ENCODE measurements at regions not wholly inside any gene's neighbourhood (a gene's known extent, or its start where the extent isn't known, plus 50 kb on each side); places are given as distances from the start of the nearest gene placed in this dataset.

- Histone ChIP-seq H3K4me1 (ENCODE audit: insufficient read depth, low read length) (no peaks in the 10 kb centered on the region), H3K27me3 (ENCODE audit: insufficient read depth, low read length) (no peaks in the 10 kb centered on the region), H3K4me3 (ENCODE audit: low read length) (no peak overlapping the region), H3K27ac (ENCODE audit: low read depth, low read length) (no peak overlapping the region), H3K9ac (ENCODE audit: low read depth, low read length) (no peak overlapping the region), H3K36me3 (ENCODE audit: insufficient read depth, low read length) (no peaks in the 10 kb centered on the region), H3K9me3 (ENCODE audit: insufficient read depth, low read depth, low read length) (no peaks in the 10 kb centered on the region)
- 100% methylated on average over 1 of the region's 1 CpG for WGBS
Observed at GRCh38 chr1:221316491-221317056, 425.3 kb downstream of the DUSP10 start.

DNA sequence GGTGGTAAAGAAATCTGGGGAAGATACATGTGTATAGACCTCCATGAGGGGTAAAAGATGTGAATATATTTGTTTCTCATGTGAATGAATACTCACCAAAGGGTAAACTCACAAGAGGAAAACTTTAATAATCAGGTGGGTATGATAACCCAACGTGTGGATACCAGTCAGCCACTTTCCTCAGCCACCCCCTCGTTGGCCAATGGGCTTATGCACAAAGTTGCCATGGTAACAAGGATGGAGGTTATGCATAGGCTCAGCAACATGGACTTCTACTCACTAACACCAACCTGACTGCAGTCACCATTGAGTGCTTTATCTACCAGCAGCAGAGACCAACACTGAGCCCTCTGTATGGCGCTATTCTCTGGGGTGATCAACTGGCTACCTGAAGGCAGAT lies 424.4 kb downstream of the DUSP10 start:
- no peaks in the 10 kb centered on the region for H3K27me3 ChIP-seq (ENCODE audit: insufficient read depth, low read length)
- H3K36me3 ChIP-seq (ENCODE audit: insufficient read depth, low read length), result no peaks in the 10 kb centered on the region
- H3K9me3 ChIP-seq (ENCODE audit: insufficient read depth, low read depth, low read length), result no peaks in the 10 kb centered on the region
- no peaks in the 10 kb centered on the region for H3K4me1 ChIP-seq (ENCODE audit: insufficient read depth, low read length)
- H3K9ac ChIP-seq (ENCODE audit: low read depth, low read length), result no peak overlapping the region
- H3K27ac ChIP-seq (ENCODE audit: low read depth, low read length), result no peak overlapping the region
- no peak overlapping the region for H3K4me3 ChIP-seq (ENCODE audit: low read length)
- 94% methylated on average over 3 of the region's 3 CpGs for WGBS

DNA sequence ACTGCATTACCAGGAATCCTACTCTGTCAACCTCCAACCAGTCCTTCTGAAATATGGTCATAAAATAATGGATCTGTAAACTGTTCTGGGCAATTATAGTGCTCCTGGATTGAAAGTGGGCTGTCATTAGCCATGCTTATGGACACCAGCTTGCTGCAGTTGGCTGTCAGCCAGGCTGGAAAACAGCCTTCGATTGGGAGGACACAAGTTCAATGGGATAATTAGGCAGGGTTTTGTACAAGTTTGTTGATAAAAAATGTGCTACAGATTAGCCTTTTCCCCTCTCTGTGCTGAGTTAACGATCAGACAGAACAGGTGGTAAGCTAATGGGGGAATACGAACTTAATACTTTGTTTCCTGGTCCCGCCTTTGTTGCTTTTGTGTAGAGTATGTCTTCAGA lies 413.9 kb downstream of the DUSP10 start:
- Histone ChIP-seq H3K36me3 (ENCODE audit: insufficient read depth, low read length) (no peaks in the 10 kb centered on the region), H3K27ac (ENCODE audit: low read depth, low read length) (no peak overlapping the region), H3K4me1 (ENCODE audit: insufficient read depth, low read length) (no peaks in the 10 kb centered on the region), H3K9ac (ENCODE audit: low read depth, low read length) (no peak overlapping the region), H3K9me3 (ENCODE audit: insufficient read depth, low read depth, low read length) (peaks cover 17% of the 10 kb centered on the region; the same call in 1 of the 2 replicates), H3K4me3 (ENCODE audit: low read length) (no peak overlapping the region), H3K27me3 (ENCODE audit: insufficient read depth, low read length) (no peaks in the 10 kb centered on the region)
- 89% methylated on average over 1 of the region's 4 CpGs for WGBS

DNA sequence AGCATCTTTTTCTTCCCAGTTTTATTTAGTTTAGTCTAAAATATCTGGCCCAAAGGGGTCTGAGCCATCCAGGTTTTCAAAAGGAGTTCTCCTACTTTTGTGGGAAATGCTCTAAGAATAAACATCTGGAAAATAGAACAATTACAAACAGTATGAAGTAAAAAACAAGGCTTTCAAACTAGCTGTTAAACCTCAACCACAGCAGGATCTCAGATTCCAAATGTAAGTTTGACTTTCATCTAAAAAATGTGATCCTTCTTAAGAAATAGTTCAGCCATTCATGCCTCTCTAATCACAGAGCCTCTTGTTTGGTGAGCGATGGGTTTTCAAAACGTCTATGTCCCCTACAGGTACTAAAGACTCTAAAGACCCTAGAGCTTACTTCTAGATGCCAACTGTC lies 413.5 kb downstream of the DUSP10 start:
- no peaks in the 10 kb centered on the region for H3K27me3 ChIP-seq (ENCODE audit: insufficient read depth, low read length)
- H3K36me3 ChIP-seq (ENCODE audit: insufficient read depth, low read length), result no peaks in the 10 kb centered on the region
- H3K9ac ChIP-seq (ENCODE audit: low read depth, low read length), result no peak overlapping the region
- H3K9me3 ChIP-seq (ENCODE audit: insufficient read depth, low read depth, low read length), result peaks cover 17% of the 10 kb centered on the region; the same call in 1 of the 2 replicates
- no peak overlapping the region for H3K4me3 ChIP-seq (ENCODE audit: low read length)
- H3K27ac ChIP-seq (ENCODE audit: low read depth, low read length), result no peak overlapping the region
- WGBS, result 95% methylated on average over 2 of the region's 2 CpGs
- H3K4me1 ChIP-seq (ENCODE audit: insufficient read depth, low read length), result no peaks in the 10 kb centered on the region

DNA sequence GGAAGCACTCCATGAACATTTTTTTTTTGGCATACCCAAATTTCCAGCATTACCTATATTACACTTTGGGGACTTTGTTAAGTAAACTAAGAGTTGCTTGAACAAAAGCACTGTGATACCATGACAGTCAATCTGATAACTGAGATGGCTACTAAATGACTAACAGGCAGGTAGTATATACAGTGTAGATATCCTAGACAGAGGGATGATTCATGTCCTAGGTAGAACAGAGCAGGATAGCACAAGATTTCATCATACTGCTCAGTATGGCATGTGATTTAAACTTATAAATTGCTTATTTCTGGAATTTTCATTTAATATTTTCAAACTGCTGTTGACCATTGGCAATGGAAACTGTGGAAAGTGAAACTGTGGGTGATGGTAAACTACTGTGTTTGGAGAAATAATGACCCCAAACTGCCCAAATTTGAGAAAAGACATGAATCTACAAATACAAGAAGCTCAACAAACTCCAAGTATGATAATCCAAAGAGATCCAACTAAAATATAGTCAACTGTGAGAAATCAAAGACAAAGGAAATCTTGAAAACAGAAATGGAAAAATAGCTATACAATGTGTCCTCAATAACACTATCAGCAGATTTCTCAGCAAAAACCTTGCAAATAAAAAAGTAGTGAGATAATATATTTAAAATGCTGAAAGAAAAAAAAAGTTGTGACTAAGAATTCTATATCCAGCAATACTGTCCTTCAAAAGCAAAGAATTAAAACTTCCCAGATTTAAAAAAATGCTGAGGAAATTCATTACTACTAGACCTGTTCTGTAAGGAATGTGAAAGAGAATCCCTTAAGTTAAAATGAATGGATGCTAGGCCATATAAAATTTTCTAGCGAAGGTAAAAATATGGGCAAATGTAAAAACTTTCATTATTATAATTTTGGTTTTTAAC lies 410.4 kb downstream of the DUSP10 start:
- no CpG with 5 or more reads among the region's 1 CpG for WGBS
- Histone ChIP-seq H3K4me3 (ENCODE audit: low read length) (no peak overlapping the region), H3K9ac (ENCODE audit: low read depth, low read length) (no peak overlapping the region), H3K36me3 (ENCODE audit: insufficient read depth, low read length) (no peaks in the 10 kb centered on the region), H3K9me3 (ENCODE audit: insufficient read depth, low read depth, low read length) (peaks cover 17% of the 10 kb centered on the region; the same call in 1 of the 2 replicates), H3K27ac (ENCODE audit: low read depth, low read length) (no peak overlapping the region), H3K27me3 (ENCODE audit: insufficient read depth, low read length) (no peaks in the 10 kb centered on the region), H3K4me1 (ENCODE audit: insufficient read depth, low read length) (peaks cover 7% of the 10 kb centered on the region; the same call in 1 of the 2 replicates)

- H3K4me1 ChIP-seq (ENCODE audit: insufficient read depth, low read length), result peaks cover 7% of the 10 kb centered on the region; the same call in 1 of the 2 replicates
- no peak overlapping the region for H3K27ac ChIP-seq (ENCODE audit: low read depth, low read length)
- no peak overlapping the region for H3K4me3 ChIP-seq (ENCODE audit: low read length)
- peaks cover 17% of the 10 kb centered on the region; the same call in 1 of the 2 replicates for H3K9me3 ChIP-seq (ENCODE audit: insufficient read depth, low read depth, low read length)
- no peaks in the 10 kb centered on the region for H3K27me3 ChIP-seq (ENCODE audit: insufficient read depth, low read length)
- no peak overlapping the region for H3K9ac ChIP-seq (ENCODE audit: low read depth, low read length)
- 93% methylated on average over 2 of the region's 2 CpGs for WGBS
- no peaks in the 10 kb centered on the region for H3K36me3 ChIP-seq (ENCODE audit: insufficient read depth, low read length)
Observed at GRCh38 chr1:221334062-221334461, 407.8 kb downstream of the DUSP10 start.

GRCh38 chr1:221335161-221336101 lies 406.5 kb downstream of the DUSP10 start:
- H3K9ac ChIP-seq (ENCODE audit: low read depth, low read length), result no peak overlapping the region
- no peaks in the 10 kb centered on the region for H3K36me3 ChIP-seq (ENCODE audit: insufficient read depth, low read length)
- peaks cover 17% of the 10 kb centered on the region; the same call in 1 of the 2 replicates for H3K9me3 ChIP-seq (ENCODE audit: insufficient read depth, low read depth, low read length)
- no peak overlapping the region for H3K27ac ChIP-seq (ENCODE audit: low read depth, low read length)
- H3K4me1 ChIP-seq (ENCODE audit: insufficient read depth, low read length), result peaks cover 7% of the 10 kb centered on the region; the same call in 1 of the 2 replicates
- 88% methylated on average over 5 of the region's 5 CpGs for WGBS
- no peak overlapping the region for H3K4me3 ChIP-seq (ENCODE audit: low read length)
- no peaks in the 10 kb centered on the region for H3K27me3 ChIP-seq (ENCODE audit: insufficient read depth, low read length)

GRCh38 chr1:221336126-221336525 lies 405.8 kb downstream of the DUSP10 start:
- Histone ChIP-seq H3K9ac (ENCODE audit: low read depth, low read length) (no peak overlapping the region), H3K9me3 (ENCODE audit: insufficient read depth, low read depth, low read length) (peaks cover 14% of the 10 kb centered on the region; the same call in 1 of the 2 replicates), H3K36me3 (ENCODE audit: insufficient read depth, low read length) (no peaks in the 10 kb centered on the region), H3K27me3 (ENCODE audit: insufficient read depth, low read length) (no peaks in the 10 kb centered on the region), H3K4me3 (ENCODE audit: low read length) (no peak overlapping the region), H3K4me1 (ENCODE audit: insufficient read depth, low read length) (peaks cover 7% of the 10 kb centered on the region; the same call in 1 of the 2 replicates), H3K27ac (ENCODE audit: low read depth, low read length) (no peak overlapping the region)
- WGBS, result 85% methylated on average over 2 of the region's 2 CpGs

GRCh38 chr1:221337106-221337505 lies 404.8 kb downstream of the DUSP10 start:
- Histone ChIP-seq H3K4me3 (ENCODE audit: low read length) (no peak overlapping the region), H3K9ac (ENCODE audit: low read depth, low read length) (no peak overlapping the region), H3K36me3 (ENCODE audit: insufficient read depth, low read length) (no peaks in the 10 kb centered on the region), H3K27ac (ENCODE audit: low read depth, low read length) (no peak overlapping the region), H3K9me3 (ENCODE audit: insufficient read depth, low read depth, low read length) (peaks cover 4% of the 10 kb centered on the region; the same call in 1 of the 2 replicates), H3K4me1 (ENCODE audit: insufficient read depth, low read length) (peaks cover 7% of the 10 kb centered on the region; the same call in 1 of the 2 replicates), H3K27me3 (ENCODE audit: insufficient read depth, low read length) (no peaks in the 10 kb centered on the region)
- WGBS, result 87% methylated on average over 1 of the region's 2 CpGs

GRCh38 chr1:221343136-221343535 lies 398.8 kb downstream of the DUSP10 start:
- H3K9ac ChIP-seq (ENCODE audit: low read depth, low read length), result no peak overlapping the region
- H3K27ac ChIP-seq (ENCODE audit: low read depth, low read length), result no peak overlapping the region
- no peaks in the 10 kb centered on the region for H3K36me3 ChIP-seq (ENCODE audit: insufficient read depth, low read length)
- H3K9me3 ChIP-seq (ENCODE audit: insufficient read depth, low read depth, low read length), result no peaks in the 10 kb centered on the region
- no peaks in the 10 kb centered on the region for H3K27me3 ChIP-seq (ENCODE audit: insufficient read depth, low read length)
- H3K4me1 ChIP-seq (ENCODE audit: insufficient read depth, low read length), result no peaks in the 10 kb centered on the region
- H3K4me3 ChIP-seq (ENCODE audit: low read length), result no peak overlapping the region

Measured in HUES64 (cell line).